ENCODE measurements at regions not wholly inside any gene's neighbourhood (a gene's known extent, or its start where the extent isn't known, plus 50 kb on each side); places are given as distances from the start of the nearest gene placed in this dataset.

GRCh38 chr14:49381778-49382177 is 204.4 kb downstream of the RPS29 start:
- H3K79me2 ChIP-seq (ENCODE audit: insufficient read depth, low read length) = no peaks in the 10 kb centered on the region
- intact Hi-C loops (cut with micrococcal nuclease) = no loop called here
- no peak for DNase-seq (ENCODE audit: low read depth, low spot score)
- no peaks in the 10 kb centered on the region for H3K27me3 ChIP-seq (ENCODE audit: insufficient read depth, low read length)
- POLR2A ChIA-PET = interaction anchor here (0.7 kb wide), 1 partner anchor 29 kb away, joined by 3 read pairs; no protein-coding TSS in a partner anchor
- H3K4me3 ChIP-seq (replicated peaks in 1 of 2; ENCODE audit: low read depth in 1 of 2, low read length in 2 of 2) = no peak overlapping the region
- H3K36me3 ChIP-seq (ENCODE audit: control insufficient read depth in 1 of 2, insufficient read depth in 2 of 2, low read length in 2 of 2) = no peaks in the 10 kb centered on the region
- no peaks in the 10 kb centered on the region for H4K20me1 ChIP-seq (ENCODE audit: insufficient read depth)
- no peak for ATAC-seq
- no peaks in the 10 kb centered on the region for H3K4me1 ChIP-seq (ENCODE audit: control insufficient read depth in 1 of 2, insufficient read depth in 2 of 2, low read length in 2 of 2)
- H3K9ac ChIP-seq (ENCODE audit: low read length) = no peak overlapping the region
- RAD21 ChIA-PET (ENCODE audit: low non-redundant PET in 1 of 2, low total read pairs in 2 of 2, uncharacterized antibody in 2 of 2, unreplicated experiment in 2 of 2) = no interaction called here
- TF ChIP-seq POLR2AphosphoS5 (IDR thresholded peaks at IDR 0.05; ENCODE audit: low read depth, low read length) = no peak
- TF ChIP-seq SP1 (IDR thresholded peaks at IDR 0.05; ENCODE audit: low read depth) = no peak
- no peak for TF ChIP-seq JUND (IDR thresholded peaks at IDR 0.05)
- BruUV-seq (replicated peaks) = no TSS peak
- CTCF ChIA-PET = no interaction called here
- H3K4me2 ChIP-seq (ENCODE audit: low read length) = no peak overlapping the region
- H3K9me3 ChIP-seq (ENCODE audit: control insufficient read depth in 1 of 2, insufficient read depth in 1 of 2, low read depth in 1 of 2, low read length in 2 of 2) = no peaks in the 10 kb centered on the region
- H3K27ac ChIP-seq (ENCODE audit: low read depth, low read length) = no peak overlapping the region
- no peaks in the 10 kb centered on the region for H3K9me2 ChIP-seq (ENCODE audit: insufficient read depth)
- H2AFZ ChIP-seq (ENCODE audit: low read depth, low read length, poor library complexity, severe bottlenecking) = no peak overlapping the region

GRCh38 chr14:49367696-49368095 is 218.5 kb downstream of the RPS29 start:
- Histone ChIP-seq H3K4me1 (ENCODE audit: control insufficient read depth in 1 of 2, insufficient read depth in 2 of 2, low read length in 2 of 2) (no peaks in the 10 kb centered on the region), H3K79me2 (ENCODE audit: insufficient read depth, low read length) (no peaks in the 10 kb centered on the region), H3K27ac (ENCODE audit: low read depth, low read length) (no peak overlapping the region), H3K4me3 (replicated peaks in 1 of 2; ENCODE audit: low read depth in 1 of 2, low read length in 2 of 2) (no peak overlapping the region), H3K4me2 (ENCODE audit: low read length) (no peak overlapping the region), H3K9me2 (ENCODE audit: insufficient read depth) (no peaks in the 10 kb centered on the region), H3K9me3 (ENCODE audit: control insufficient read depth in 1 of 2, insufficient read depth in 1 of 2, low read depth in 1 of 2, low read length in 2 of 2) (no peaks in the 10 kb centered on the region), H4K20me1 (ENCODE audit: insufficient read depth) (no peaks in the 10 kb centered on the region), H3K27me3 (ENCODE audit: insufficient read depth, low read length) (peaks cover 5% of the 10 kb centered on the region), H3K9ac (ENCODE audit: low read length) (no peak overlapping the region), H2AFZ (ENCODE audit: low read depth, low read length, poor library complexity, severe bottlenecking) (no peak overlapping the region), H3K36me3 (ENCODE audit: control insufficient read depth in 1 of 2, insufficient read depth in 2 of 2, low read length in 2 of 2) (no peaks in the 10 kb centered on the region)
- ChIA-PET RAD21 (ENCODE audit: low non-redundant PET in 1 of 2, low total read pairs in 2 of 2, uncharacterized antibody in 2 of 2, unreplicated experiment in 2 of 2) (no interaction called here), POLR2A (no interaction called here), CTCF (no interaction called here)
- ATAC-seq = no peak
- DNase-seq (ENCODE audit: low read depth, low spot score) = no peak
- intact Hi-C loops (cut with micrococcal nuclease) = no loop called here
- no TSS peak for BruUV-seq (replicated peaks)
- no peak for TF ChIP-seq EZH2phosphoT487 (IDR thresholded peaks at IDR 0.05; ENCODE audit: borderline replicate concordance)
- TF ChIP-seq ATF3 (IDR thresholded peaks at IDR 0.05) = no peak
- TF ChIP-seq TCF7L2 (IDR thresholded peaks at IDR 0.05; ENCODE audit: borderline replicate concordance, extremely low read depth, insufficient read depth, insufficient read length) = no peak
- no peak for TF ChIP-seq RAD21 (IDR thresholded peaks at IDR 0.05; ENCODE audit: low read depth)
- TF ChIP-seq CTCF (IDR thresholded peaks at IDR 0.05 in 2 of 3, conservative IDR thresholded peaks at IDR 0.05 in 1 of 3; ENCODE audit: borderline replicate concordance in 1 of 3, insufficient read depth in 1 of 3, low read depth in 2 of 3, low read length in 2 of 3) = no peak
- TF ChIP-seq CEBPB (IDR thresholded peaks at IDR 0.05; ENCODE audit: low read depth) = no peak
- no peak for TF ChIP-seq ZBTB33 (IDR thresholded peaks at IDR 0.05; ENCODE audit: extremely low read depth, insufficient replicate concordance, low read length)
- no peak for TF ChIP-seq CBX3 (IDR thresholded peaks at IDR 0.05; ENCODE audit: low read depth)
- TF ChIP-seq ELF1 (IDR thresholded peaks at IDR 0.05; ENCODE audit: borderline replicate concordance, low read depth) = no peak
- no peak for TF ChIP-seq POLR2AphosphoS5 (IDR thresholded peaks at IDR 0.05; ENCODE audit: low read depth, low read length)
